IMR-90 (cell line): ENCODE measurements at regions not wholly inside any gene's neighbourhood (a gene's known extent, or its start where the extent isn't known, plus 50 kb on each side); places are given as distances from the start of the nearest gene placed in this dataset.

Source experiments
- ATAC-seq: fragments of 200-7000 bp; cut with Tn5 transposase; 2 replicates; pipeline ENCODE4 v1.9.1; 2020; ENCODE audit warnings: low read depth, mild to moderate bottlenecking, moderate library complexity
- BruUV-seq: library from RNA; stranded (reverse); fragments of 400-500 nt; replicated peaks from 2 replicates; lab custom pipeline; 2021; lab: Mats Ljungman, UMichigan
- CTCF ChIA-PET: fragments of 300-600 bp; formaldehyde crosslinking; extraction: SDS; loops from one replicate; lab custom pipeline; 2021; ENCODE audit warnings: antibody characterized with exemption; lab: Yijun Ruan, JAX
- POLR2A ChIA-PET: fragments of 300-600 bp; sonication (Branson Sonifier 250); formaldehyde crosslinking; loops from one replicate; lab custom pipeline; 2022; ENCODE audit warnings: antibody characterized with exemption; ENCODE audit not compliant: unreplicated experiment; lab: Charles Lee
- DNase-seq: peaks from one replicate; pipeline ENCODE4 v3.0.0; 2013
- H2AFZ ChIP-seq: replicated peaks from 2 replicates; pipeline ENCODE3; 2013; ENCODE audit warnings: low read length, mild to moderate bottlenecking; ENCODE audit not compliant: poor library complexity
- H2AK5ac ChIP-seq: 2 replicates; pipeline ENCODE4 v1.6.1; 2013; ENCODE audit warnings: low read depth, low read length, inconsistent platforms
- H2AK9ac ChIP-seq: replicated peaks from 2 replicates; pipeline ENCODE3; 2013; ENCODE audit warnings: mild to moderate bottlenecking, low read depth, low read length, moderate library complexity; ENCODE audit not compliant: poor library complexity
- H2BK120ac ChIP-seq: 2 replicates; pipeline ENCODE4 v1.6.1; 2013; ENCODE audit warnings: low read depth, low read length, inconsistent platforms
- H2BK15ac ChIP-seq: 3 replicates; pipeline ENCODE4 v1.6.1; 2013; ENCODE audit warnings: low read depth, low read length, inconsistent platforms
- H2BK20ac ChIP-seq: 2 replicates; pipeline ENCODE4 v1.6.1; 2013; ENCODE audit warnings: low read depth, mild to moderate bottlenecking, inconsistent platforms, low read length, moderate library complexity
- H2BK5ac ChIP-seq: 2 replicates; pipeline ENCODE4 v1.6.1; 2013; ENCODE audit warnings: mild to moderate bottlenecking, low read depth, low read length, inconsistent platforms; ENCODE audit not compliant: poor library complexity, severe bottlenecking
- H3K14ac ChIP-seq: replicated peaks from 2 replicates; pipeline ENCODE4 v1.6.1; 2013; ENCODE audit warnings: low read depth, low read length, inconsistent platforms
- H3K18ac ChIP-seq: 2 replicates; pipeline ENCODE4 v1.6.1; 2013; ENCODE audit warnings: low read depth, low read length, control low read depth
- H3K23ac ChIP-seq: 2 replicates; pipeline ENCODE4 v1.6.1; 2013; ENCODE audit warnings: low read depth, low read length, inconsistent platforms
- H3K27ac ChIP-seq: 2 replicates; pipeline ENCODE4 v1.5.1; 2013; ENCODE audit warnings: mild to moderate bottlenecking, control low read depth, low read length; ENCODE audit not compliant: insufficient read depth
- H3K27me3 ChIP-seq: 2 replicates; pipeline ENCODE4 v1.6.1; 2013; ENCODE audit warnings: low read length; ENCODE audit not compliant: control insufficient read depth, insufficient read depth
- H3K36me3 ChIP-seq: 2 replicates; pipeline ENCODE4 v1.6.1; 2013; ENCODE audit warnings: low read length, mixed read lengths; ENCODE audit not compliant: control insufficient read depth, insufficient read depth
- H3K4ac ChIP-seq: 2 replicates; pipeline ENCODE4 v1.6.1; 2013; ENCODE audit warnings: low read depth, low read length, inconsistent platforms
- H3K4me1 ChIP-seq: 2 replicates; pipeline ENCODE4 v1.6.1; 2013; ENCODE audit warnings: low read length, mixed read lengths; ENCODE audit not compliant: control insufficient read depth, insufficient read depth
- H3K4me2 ChIP-seq: 2 replicates; pipeline ENCODE4 v1.6.1; 2013; ENCODE audit warnings: low read depth, mild to moderate bottlenecking, control low read depth, low read length, moderate library complexity
- H3K4me3 ChIP-seq: 2 replicates; pipeline ENCODE4 v1.5.1; 2013; ENCODE audit warnings: low read depth, mild to moderate bottlenecking, control low read depth, low read length, moderate library complexity; ENCODE audit not compliant: insufficient read depth
- H3K56ac ChIP-seq: 2 replicates; pipeline ENCODE4 v1.6.1; 2013; ENCODE audit warnings: low read length, inconsistent platforms; ENCODE audit not compliant: insufficient read depth; ENCODE audit errors: extremely low read depth
- H3K79me1 ChIP-seq, 2 experiments: 2 replicates each; pipeline ENCODE4 v1.6.1; 2013; ENCODE audit warnings: low read length in 2 of 2, inconsistent platforms in 1 of 2, low read depth in 1 of 2
- H3K9ac ChIP-seq: 2 replicates; pipeline ENCODE4 v1.6.1; 2013; ENCODE audit warnings: low read depth, low read length, control low read depth
- H3K9me1 ChIP-seq: 2 replicates; pipeline ENCODE4 v1.6.1; 2013; ENCODE audit warnings: low read length, inconsistent platforms; ENCODE audit not compliant: insufficient read depth
- H3K9me3 ChIP-seq: 2 replicates; pipeline ENCODE4 v1.6.1; 2013; ENCODE audit warnings: low read length; ENCODE audit not compliant: control insufficient read depth, insufficient read depth
- H4K20me1 ChIP-seq: 2 replicates; pipeline ENCODE4 v1.6.1; 2013; ENCODE audit warnings: low read length, inconsistent platforms; ENCODE audit not compliant: insufficient read depth
- H4K5ac ChIP-seq: 2 replicates; pipeline ENCODE4 v1.6.1; 2013; ENCODE audit warnings: mild to moderate bottlenecking, low read depth, low read length, control low read depth
- H4K8ac ChIP-seq, 2 experiments: 2 replicates each; pipeline ENCODE4 v1.6.1; 2013; ENCODE audit warnings: low read depth in 2 of 2, low read length in 2 of 2, control low read depth in 1 of 2, inconsistent platforms in 1 of 2
- H4K91ac ChIP-seq: 2 replicates; pipeline ENCODE4 v1.6.1; 2013; ENCODE audit warnings: low read depth, low read length, inconsistent platforms; ENCODE audit not compliant: insufficient read depth
- BHLHE40 ChIP-seq: fragments of 150-350 bp; IDR thresholded peaks from 2 replicates; pipeline ENCODE4 v1.6.1; 2016; ENCODE audit warnings: mild to moderate bottlenecking, low read depth, low read length
- CEBPB ChIP-seq: IDR thresholded peaks from 2 replicates; pipeline ENCODE4 v1.6.1; 2012; ENCODE audit warnings: low read depth, low read length, improper control_type of control experiment
- CHD1 ChIP-seq: IDR thresholded peaks from 2 replicates; pipeline ENCODE4 v1.6.1; 2012; ENCODE audit warnings: low read depth, low read length, improper control_type of control experiment
- CTCF ChIP-seq: conservative IDR thresholded peaks from 2 replicates; pipeline ENCODE4 v1.5.1; 2012; ENCODE audit warnings: mild to moderate bottlenecking, low read depth, low read length, improper control_type of control experiment
- ELK1 ChIP-seq: fragments of 150-350 bp; IDR thresholded peaks from 2 replicates; pipeline ENCODE4 v1.6.1; 2016; ENCODE audit warnings: low read depth, mild to moderate bottlenecking, low read length, moderate library complexity, borderline replicate concordance
- FOS ChIP-seq: fragments of 150-350 bp; IDR thresholded peaks from 2 replicates; pipeline ENCODE4 v1.6.1; 2016; ENCODE audit warnings: low read depth, low read length
- MAFK ChIP-seq: IDR thresholded peaks from 2 replicates; pipeline ENCODE4 v1.6.1; 2012; ENCODE audit warnings: low read depth, low read length, improper control_type of control experiment
- MAZ ChIP-seq: IDR thresholded peaks from 2 replicates; pipeline ENCODE4 v1.6.1; 2012; ENCODE audit warnings: low read depth, mild to moderate bottlenecking, low read length, improper control_type of control experiment, moderate library complexity, borderline replicate concordance
- MXI1 ChIP-seq: IDR thresholded peaks from 2 replicates; pipeline ENCODE4 v1.6.1; 2012; ENCODE audit warnings: low read depth, mild to moderate bottlenecking, low read length, moderate library complexity, borderline replicate concordance
- NFE2L2 ChIP-seq: fragments of 150-350 bp; IDR thresholded peaks from 2 replicates; pipeline ENCODE4 v1.6.1; 2016; ENCODE audit warnings: low read depth, mild to moderate bottlenecking, low read length
- POLR2A ChIP-seq: IDR thresholded peaks from 2 replicates; pipeline ENCODE4 v1.6.1; 2012; ENCODE audit warnings: mild to moderate bottlenecking, low read depth, low read length
- RAD21 ChIP-seq: IDR thresholded peaks from 2 replicates; pipeline ENCODE4 v1.6.1; 2012; ENCODE audit warnings: low read length, improper control_type of control experiment
- RCOR1 ChIP-seq: IDR thresholded peaks from 2 replicates; pipeline ENCODE4 v1.6.1; 2012; ENCODE audit warnings: mild to moderate bottlenecking, low read length, improper control_type of control experiment; ENCODE audit not compliant: insufficient replicate concordance
- RFX5 ChIP-seq: IDR thresholded peaks from 2 replicates; pipeline ENCODE4 v1.8.0; 2012; ENCODE audit warnings: low read depth, mild to moderate bottlenecking, low read length, moderate library complexity
- SMC3 ChIP-seq: fragments of 150-350 bp; IDR thresholded peaks from 2 replicates; pipeline ENCODE4 v1.6.1; 2016; ENCODE audit warnings: low read depth, mild to moderate bottlenecking, antibody characterized with exemption, low read length, moderate library complexity
- USF2 ChIP-seq: fragments of 150-350 bp; IDR thresholded peaks from 2 replicates; pipeline ENCODE4 v1.6.1; 2017; ENCODE audit warnings: mild to moderate bottlenecking, antibody characterized with exemption, low read length, low read depth
- WGBS, 2 experiments: methylation state at CpG; one replicate each; pipeline versions ENCODE4 v1.1.5 to v1.1.7; 2013; ENCODE audit warnings: missing lambda C conversion rate in 2 of 2; ENCODE audit not compliant: insufficient read length in 1 of 2; ENCODE audit errors: extremely low coverage in 2 of 2; 5-methylcytosine and 5-hydroxymethylcytosine counted together
- dilution Hi-C: fragments of 300-500 bp; cut with HindIII; formaldehyde crosslinking; loops from one replicate; pipeline ENCODE4 v1.14.3; 2018; ENCODE audit warnings: low sequenced_read_pairs; ENCODE audit not compliant: unreplicated experiment
- in situ Hi-C: fragments of 300-500 bp; cut with MboI; formaldehyde crosslinking; loops from 3 replicates; pipeline ENCODE4 v1.14.3; 2019; ENCODE audit warnings: low sequenced_read_pairs, inconsistent platforms, mixed read lengths
- intact Hi-C: fragments of 100-400 bp; cut with micrococcal nuclease; formaldehyde crosslinking; loops from 2 replicates; pipeline ENCODE4 v1.10.0; 2022

GRCh38 chr18:77464917-77465316 lies 215.3 kb downstream of the GALR1 start:
- Histone ChIP-seq H3K4me3 (no peak overlapping the region), H2AFZ (no peak overlapping the region), H3K4me2 (no peak overlapping the region), H3K79me1 (no peaks in the 10 kb centered on the region), H3K27ac (no peak overlapping the region), H4K5ac (no peak overlapping the region), H3K9ac (no peak overlapping the region), H2BK15ac (no peak overlapping the region), H3K4me1 (no peaks in the 10 kb centered on the region), H2AK5ac (no peak overlapping the region), H3K36me3 (no peaks in the 10 kb centered on the region), H3K23ac (no peak overlapping the region), H3K18ac (no peak overlapping the region), H3K4ac (no peak overlapping the region), H3K56ac (no peak overlapping the region), H2BK20ac (no peak overlapping the region), H2BK120ac (no peak overlapping the region), H2BK5ac (no peak overlapping the region), H3K14ac (no peak overlapping the region), H4K20me1 (no peaks in the 10 kb centered on the region), H2AK9ac (no peak overlapping the region), H4K91ac (no peak overlapping the region), H3K9me1 (no peaks in the 10 kb centered on the region), H3K27me3 (no peaks in the 10 kb centered on the region), H4K8ac (no peak overlapping the region), H3K9me3 (peaks cover 9% of the 10 kb centered on the region)
- intact Hi-C loops: no loop called here
- WGBS, 2 experiments: no CpG with 5 or more reads among the region's 3 CpGs
- ChIA-PET POLR2A (no interaction called here), CTCF (no interaction called here)
- no TSS peak for BruUV-seq
- ATAC-seq (no peak), DNase-seq (no peak)
- in situ Hi-C loops: no loop called here
- dilution Hi-C loops: no loop called here
- TF ChIP-seq CTCF: no peak
- no peak for TF ChIP-seq MAFK
- TF ChIP-seq USF2: no peak
- TF ChIP-seq BHLHE40: no peak
- TF ChIP-seq MAZ: no peak
- no peak for TF ChIP-seq NFE2L2
- no peak for TF ChIP-seq ELK1
- TF ChIP-seq RAD21: no peak
- no peak for TF ChIP-seq CEBPB
- no peak for TF ChIP-seq RFX5
- no peak for TF ChIP-seq MXI1
- no peak for TF ChIP-seq RCOR1
- no peak for TF ChIP-seq SMC3
- TF ChIP-seq CHD1: no peak
- no peak for TF ChIP-seq FOS
- TF ChIP-seq POLR2A: no peak
